AG04450 (cell line): ENCODE measurements at regions not wholly inside any gene's neighbourhood (a gene's known extent, or its start where the extent isn't known, plus 50 kb on each side); places are given as distances from the start of the nearest gene placed in this dataset.

Experiments
- CTCF ChIA-PET: fragments of 300-600, 350-600 bp; formaldehyde crosslinking; extraction: SDS; loops from one replicate; lab custom pipeline; 2022; ENCODE audit warnings: antibody characterized with exemption, inconsistent platforms; lab: Charles Lee
- POLR2A ChIA-PET: fragments of 350-600 bp; formaldehyde crosslinking; extraction: SDS; loops from one replicate; lab custom pipeline; 2021; ENCODE audit warnings: antibody characterized with exemption, inconsistent platforms; lab: Yijun Ruan, JAX
- DNase-seq: peaks from one replicate; pipeline ENCODE4 v3.0.0-alpha.2; 2011; ENCODE audit warnings: low read depth, low spot score
- H3K27ac ChIP-seq: one replicate; pipeline ENCODE4 v1.5.1; 2012; ENCODE audit warnings: low read depth, low read length, control low read depth
- H3K27me3 ChIP-seq: one replicate; pipeline ENCODE4 v1.6.0; 2012; ENCODE audit warnings: low read length; ENCODE audit not compliant: control insufficient read depth, insufficient read depth
- H3K4me3 ChIP-seq: 2 replicates; pipeline ENCODE4 v1.5.1; 2011; ENCODE audit warnings: mild to moderate bottlenecking, low read depth, low read length, control low read depth
- H3K9me3 ChIP-seq: 2 replicates; pipeline ENCODE4 v1.5.1; 2012; ENCODE audit warnings: low read length; ENCODE audit not compliant: control insufficient read depth, insufficient read depth
- CTCF ChIP-seq: IDR thresholded peaks from 2 replicates; pipeline ENCODE4 v1.5.1; 2011; ENCODE audit warnings: low read depth, low read length, control low read depth, inconsistent platforms

DNA sequence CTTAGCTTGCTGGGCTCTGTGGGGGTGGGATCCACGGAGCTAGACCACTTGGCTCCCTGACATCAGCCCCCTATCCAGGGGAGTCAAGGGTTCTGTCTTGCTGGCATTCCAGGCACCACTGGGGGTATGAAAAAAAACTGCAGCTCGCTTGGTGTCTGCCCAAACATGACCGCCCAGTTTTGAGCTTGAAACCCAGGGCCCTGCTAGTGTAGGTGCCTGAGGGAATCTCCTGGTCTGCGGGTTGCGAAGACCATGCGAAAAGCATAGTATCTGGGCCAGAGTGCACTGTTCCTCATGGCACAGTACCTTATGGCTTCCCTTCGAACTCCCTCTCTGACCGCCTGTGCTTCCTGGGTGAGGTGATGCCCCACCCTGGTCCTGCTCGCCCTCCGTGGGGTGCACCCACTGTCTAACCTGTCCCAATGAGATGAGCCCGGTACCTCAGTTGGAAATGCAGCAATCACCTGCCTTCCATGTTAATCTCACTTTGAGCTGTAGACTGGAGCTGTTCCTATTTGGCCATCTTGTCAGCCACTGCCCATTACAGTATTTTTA lies 120.8 kb upstream of the TNFSF11 start:
- Histone ChIP-seq H3K4me3 (no peak overlapping the region), H3K9me3 (no peaks in the 10 kb centered on the region), H3K27me3 (peaks cover 3% of the 10 kb centered on the region), H3K27ac (no peak overlapping the region)
- no peak for TF ChIP-seq CTCF
- CTCF ChIA-PET, result interaction anchor here (0.5 kb wide), 1 partner anchor 17 kb away, joined by 5 read pairs; no protein-coding TSS in a partner anchor
- POLR2A ChIA-PET, result no interaction called here
- no peak for DNase-seq

GRCh38 chr13:42454749-42455148 lies 119.2 kb upstream of the TNFSF11 start:
- POLR2A ChIA-PET, result no interaction called here
- DNase-seq, result no peak
- Histone ChIP-seq H3K27me3 (peaks cover 3% of the 10 kb centered on the region), H3K4me3 (no peak overlapping the region), H3K27ac (no peak overlapping the region), H3K9me3 (no peaks in the 10 kb centered on the region)
- no peak for TF ChIP-seq CTCF
- CTCF ChIA-PET, result no interaction called here

GRCh38 chr13:42458193-42458592 lies 115.8 kb upstream of the TNFSF11 start:
- ChIA-PET CTCF (no interaction called here), POLR2A (no interaction called here)
- TF ChIP-seq CTCF, result no peak
- Histone ChIP-seq H3K9me3 (no peaks in the 10 kb centered on the region), H3K27ac (no peak overlapping the region), H3K27me3 (no peaks in the 10 kb centered on the region), H3K4me3 (no peak overlapping the region)
- no peak for DNase-seq

- Histone ChIP-seq H3K4me3 (no peak overlapping the region), H3K9me3 (no peaks in the 10 kb centered on the region), H3K27ac (no peak overlapping the region), H3K27me3 (no peaks in the 10 kb centered on the region)
- no peak for TF ChIP-seq CTCF
- ChIA-PET POLR2A (no interaction called here), CTCF (no interaction called here)
- DNase-seq, result no peak
Observed at GRCh38 chr13:42466123-42466522, 107.8 kb upstream of the TNFSF11 start.

GRCh38 chr13:42466609-42467008 lies 107.3 kb upstream of the TNFSF11 start:
- Histone ChIP-seq H3K27ac (no peak overlapping the region), H3K9me3 (no peaks in the 10 kb centered on the region), H3K27me3 (no peaks in the 10 kb centered on the region), H3K4me3 (no peak overlapping the region)
- no peak for TF ChIP-seq CTCF
- DNase-seq, result no peak
- ChIA-PET POLR2A (no interaction called here), CTCF (no interaction called here)
